HG03439 (cell line): ENCODE measurements at regions not wholly inside any gene's neighbourhood (a gene's known extent, or its start where the extent isn't known, plus 50 kb on each side); places are given as distances from the start of the nearest gene placed in this dataset.
A peak's percentile ranks its signal among the peaks of the same experiment; 100 is the strongest.

Experiments used
- ATAC-seq: cut with Tn5 transposase; IDR thresholded peaks from one replicate; pipeline ENCODE4 v1.9.1; 2021; ENCODE audit warnings: mild to moderate bottlenecking, moderate library complexity; ENCODE audit not compliant: unreplicated experiment

DNA sequence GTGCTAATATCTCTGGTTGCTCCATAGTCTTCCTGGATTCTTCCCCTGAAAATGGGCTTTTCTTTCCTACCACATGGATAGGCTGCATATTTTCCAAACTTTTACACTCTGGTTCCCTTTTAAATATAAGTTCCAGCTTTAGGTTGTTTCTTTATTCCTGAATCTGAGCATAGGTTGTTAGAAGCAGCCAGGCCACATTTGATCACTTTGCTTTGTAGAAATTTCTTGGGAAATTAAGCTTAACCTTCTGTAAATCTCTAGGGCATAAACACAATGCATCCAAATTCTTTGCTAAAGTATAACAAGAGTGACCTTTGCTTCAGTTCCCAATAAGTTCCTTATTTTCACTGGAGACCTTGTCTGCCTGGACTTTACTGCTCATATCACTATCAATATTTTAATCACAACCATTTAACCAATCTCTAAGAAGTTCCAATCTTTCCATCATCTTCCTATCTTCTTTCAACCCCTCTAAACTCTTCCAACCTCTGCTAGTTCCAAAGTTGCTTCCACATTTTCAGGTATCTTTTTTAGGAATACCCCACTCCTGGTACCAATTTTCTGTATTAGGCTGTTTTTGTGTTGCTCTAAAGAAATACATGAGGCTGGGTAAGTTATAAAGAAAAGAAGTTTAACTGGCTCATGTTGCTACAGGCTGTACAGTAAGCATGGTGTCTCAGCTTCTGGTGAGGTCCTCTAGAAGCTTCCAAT, 389.6 kb upstream of the HS6ST1 start:
- no peak for ATAC-seq

GRCh38 chr2:128710242-128710641, 391.6 kb upstream of the HS6ST1 start:
- ATAC-seq, result no peak

GRCh38 chr2:128710729-128711128, 392.1 kb upstream of the HS6ST1 start:
- no peak for ATAC-seq

GRCh38 chr2:128714285-128714684, 395.6 kb upstream of the HS6ST1 start:
- no peak for ATAC-seq

DNA sequence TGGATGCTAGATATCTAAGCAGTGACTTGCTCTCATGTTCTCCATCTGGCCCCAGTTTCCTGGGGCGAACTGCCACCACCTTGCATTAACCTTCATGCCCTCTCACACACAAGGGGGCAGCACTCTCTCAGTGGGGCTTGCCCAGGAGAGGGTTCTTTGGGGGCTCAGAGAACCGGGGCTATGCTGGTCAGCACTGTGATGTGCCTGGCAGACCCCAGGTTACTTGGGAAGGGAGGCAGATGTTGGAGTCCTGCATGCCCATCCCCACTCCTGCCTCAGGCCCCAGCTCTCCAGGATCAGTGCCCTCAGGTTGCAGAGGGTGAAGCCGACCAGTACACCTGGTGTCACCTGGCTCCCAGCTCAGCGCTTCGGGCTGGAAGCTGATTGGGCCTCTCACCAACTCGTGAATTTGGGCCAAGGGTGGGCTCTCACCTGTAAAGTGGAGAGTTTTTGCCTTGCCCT, 396.2 kb upstream of the HS6ST1 start:
- no peak for ATAC-seq

- no peak for ATAC-seq
Observed at GRCh38 chr2:128715360-128715759, 396.7 kb upstream of the HS6ST1 start.

GRCh38 chr2:128716299-128716721, 397.6 kb upstream of the HS6ST1 start:
- no peak for ATAC-seq

- ATAC-seq, result no peak
Observed at GRCh38 chr2:128717758-128718710, 399.4 kb upstream of the HS6ST1 start.

DNA sequence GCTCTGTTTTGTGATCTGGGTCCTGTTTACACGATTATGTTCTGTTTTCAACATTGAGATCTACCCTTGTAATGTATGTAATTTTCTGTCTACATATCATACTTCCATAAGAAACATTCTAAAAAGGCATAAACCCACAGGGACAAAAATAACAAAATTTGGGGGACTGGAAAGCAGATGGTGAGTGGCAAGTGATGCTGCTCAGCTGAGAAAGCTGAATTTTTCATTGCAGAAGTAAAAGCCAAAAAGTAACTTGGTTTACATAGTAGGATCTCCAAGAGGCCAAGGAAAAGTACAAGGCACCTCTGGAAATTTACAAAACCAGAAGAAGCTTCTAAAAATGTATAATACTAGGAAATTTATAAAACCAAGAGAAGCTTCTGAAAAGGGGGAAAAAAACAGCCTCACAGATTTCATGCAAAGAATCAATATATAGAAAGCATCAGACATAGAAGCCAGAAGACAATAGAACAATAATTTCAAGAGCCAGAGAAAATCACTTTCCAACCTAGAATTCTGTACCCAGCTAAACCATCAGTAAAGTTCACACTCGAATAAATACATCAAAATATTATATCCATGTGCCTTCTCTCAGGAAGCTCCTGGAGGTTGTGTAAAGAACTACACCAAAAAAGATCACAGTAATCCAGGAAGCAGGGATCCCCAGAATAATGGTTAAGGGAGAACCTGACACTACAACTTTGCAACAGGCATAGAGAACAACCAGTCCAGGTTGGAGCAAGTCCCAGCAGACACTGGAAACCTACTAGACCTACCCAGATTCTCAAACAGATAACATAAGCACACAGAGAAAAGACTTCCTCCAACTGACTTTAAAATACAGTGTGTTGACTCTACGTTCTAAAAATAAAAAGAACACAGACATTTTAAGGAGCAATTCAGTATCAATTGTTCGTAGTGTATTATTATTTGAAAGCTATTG, 401.7 kb upstream of the HS6ST1 start:
- ATAC-seq, result no peak

DNA sequence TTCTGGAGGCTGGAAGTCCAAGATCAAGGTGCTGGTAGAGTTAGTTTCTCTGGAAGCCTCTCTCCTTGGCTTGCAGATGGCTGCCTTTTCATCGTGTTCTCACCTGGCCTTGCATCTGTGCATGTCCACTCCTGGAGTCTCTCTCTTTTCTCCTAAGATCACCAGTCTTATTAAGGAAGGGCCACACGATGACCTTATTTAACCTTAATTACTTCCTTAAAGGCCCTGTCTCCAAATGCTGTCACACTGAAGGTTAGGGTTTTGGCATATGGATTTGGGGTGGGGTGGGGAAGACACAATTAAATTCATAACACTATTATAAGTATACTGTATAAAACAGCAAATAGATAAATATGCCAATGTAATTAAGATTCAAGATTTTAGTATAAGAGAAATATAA, 402.4 kb upstream of the HS6ST1 start:
- no peak for ATAC-seq

DNA sequence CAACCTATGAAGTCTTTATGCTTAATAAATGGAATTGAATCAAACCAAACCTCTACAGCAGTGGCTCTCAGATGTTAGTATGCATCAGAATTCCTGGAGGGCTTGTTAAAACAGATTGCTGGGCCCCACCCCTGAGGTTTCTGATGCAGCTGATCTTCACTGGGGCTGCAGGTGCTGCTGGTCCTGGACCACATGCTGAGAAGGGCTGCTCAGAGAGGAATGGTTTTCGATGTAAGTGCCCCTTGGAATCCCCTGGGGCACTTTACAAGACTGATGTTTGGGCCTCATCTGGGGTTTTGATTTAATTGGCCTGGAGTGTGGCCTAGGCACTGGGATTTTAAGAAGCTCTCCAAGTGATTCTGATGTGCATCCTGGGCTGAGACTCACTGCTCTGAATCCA, 403.8 kb upstream of the HS6ST1 start:
- ATAC-seq, result no peak

DNA sequence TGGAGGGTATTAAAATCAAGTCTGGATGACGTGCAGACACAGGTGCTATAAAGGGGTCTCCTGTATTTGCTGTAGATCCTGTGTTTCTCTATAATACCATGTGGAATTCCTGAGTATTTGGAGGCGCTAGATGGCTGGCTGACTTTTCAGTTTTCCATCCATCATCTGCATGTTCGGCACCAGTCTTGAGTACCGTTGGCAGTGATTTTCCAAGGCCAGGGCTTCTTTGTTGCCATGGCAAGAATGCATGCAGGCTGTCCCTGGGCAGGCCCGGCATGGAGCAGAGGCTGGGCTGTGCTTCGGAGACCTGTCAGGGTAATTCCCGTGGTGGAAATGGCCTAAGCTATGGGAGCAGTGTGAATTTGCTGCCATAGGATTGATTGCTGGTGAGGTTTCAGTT, 405.9 kb upstream of the HS6ST1 start:
- no peak for ATAC-seq

GRCh38 chr2:128724972-128725371, 406.3 kb upstream of the HS6ST1 start:
- ATAC-seq, result no peak

GRCh38 chr2:128726236-128726635, 407.6 kb upstream of the HS6ST1 start:
- no peak for ATAC-seq

DNA sequence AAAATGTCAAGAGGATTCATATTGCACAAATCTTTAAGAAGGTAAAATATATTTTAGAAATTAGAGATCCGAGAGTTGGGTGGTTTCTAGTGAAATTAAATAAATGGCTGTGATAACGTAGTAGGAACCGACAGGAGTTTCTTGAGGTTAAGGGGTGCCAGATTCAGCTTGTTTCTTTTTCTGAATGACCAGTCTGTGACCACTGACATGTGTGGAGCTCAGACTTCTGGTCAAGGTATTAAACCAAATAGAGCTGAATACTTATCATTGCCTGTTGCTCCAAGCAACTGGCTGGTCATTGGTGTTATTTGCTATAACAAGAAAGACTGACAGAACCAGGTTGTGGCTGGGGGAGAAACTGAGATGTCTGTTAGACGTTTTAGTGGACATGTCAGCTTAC, 408.2 kb upstream of the HS6ST1 start:
- ATAC-seq, result peak; percentile 57

DNA sequence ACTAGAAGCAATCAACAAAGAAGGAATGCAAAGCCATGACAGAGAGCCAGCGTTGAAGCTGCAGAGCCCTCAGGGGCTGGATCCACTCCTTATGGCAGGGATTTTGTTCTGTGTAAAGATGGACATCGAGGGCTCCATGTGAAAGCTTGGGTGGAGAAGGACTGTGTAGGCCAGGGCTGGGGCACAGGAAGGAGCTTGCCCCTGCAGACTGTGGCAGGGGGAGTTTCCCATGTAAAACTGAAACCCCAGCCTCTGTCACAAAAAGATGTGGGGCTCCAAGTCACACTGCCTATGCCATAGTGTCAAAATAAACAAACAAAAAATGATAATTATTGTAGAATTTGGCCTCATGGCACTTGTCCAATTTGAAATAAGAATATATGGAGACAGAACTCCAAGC, 408.7 kb upstream of the HS6ST1 start:
- peak; percentile 59 for ATAC-seq

DNA sequence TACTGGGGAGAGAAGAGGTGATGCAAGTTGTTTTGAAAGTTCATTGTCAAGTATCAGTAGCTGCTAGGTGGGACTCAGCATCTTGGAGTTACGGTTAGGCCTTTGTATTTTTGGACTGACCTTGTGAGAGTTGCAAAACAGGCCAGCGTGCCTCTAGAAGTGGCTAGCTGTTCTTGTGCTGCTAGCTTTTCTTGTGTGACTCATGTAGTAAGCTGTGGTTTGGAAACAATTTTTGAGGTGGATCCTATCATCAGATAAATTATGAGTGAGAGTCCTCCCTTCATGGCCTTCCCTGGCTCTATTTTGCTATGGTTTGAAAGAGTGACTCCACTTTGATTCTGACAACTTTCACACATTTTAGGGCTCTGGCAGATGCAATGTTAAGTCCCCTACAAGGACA, 409.2 kb upstream of the HS6ST1 start:
- peak; percentile 70 for ATAC-seq

GRCh38 chr2:128729051-128729450, 410.4 kb upstream of the HS6ST1 start:
- no peak for ATAC-seq

DNA sequence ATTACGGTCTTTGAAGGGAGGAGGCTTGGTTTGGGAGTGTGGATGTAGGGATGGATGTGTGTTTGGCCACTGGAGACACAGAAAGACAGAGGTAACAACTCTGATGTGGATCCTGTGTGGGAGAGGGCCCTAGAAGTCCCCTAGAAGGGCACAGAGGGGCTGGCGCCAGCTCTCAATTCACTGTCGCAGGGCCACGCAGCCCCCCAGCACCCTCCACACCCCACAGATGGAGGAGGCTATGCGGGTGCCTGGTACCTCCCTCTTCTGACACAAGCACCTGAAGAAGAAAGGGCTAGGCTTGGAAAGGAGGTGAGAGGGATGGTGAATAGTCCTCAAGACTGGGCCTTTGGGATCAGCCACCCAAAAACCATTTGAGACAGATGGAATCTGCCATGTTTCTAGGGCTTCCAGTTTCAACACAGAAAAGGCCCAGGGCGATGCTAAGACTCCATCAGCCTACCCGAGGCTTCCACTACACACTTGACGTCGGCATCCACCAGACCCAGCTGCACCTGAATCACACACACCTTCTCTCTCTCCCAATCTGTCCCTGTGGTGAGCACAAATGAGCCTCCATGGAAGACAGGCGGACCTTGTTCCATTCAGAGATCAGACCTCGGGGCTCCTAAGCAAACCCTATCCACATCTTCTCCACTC, 413.5 kb upstream of the HS6ST1 start:
- no peak for ATAC-seq

DNA sequence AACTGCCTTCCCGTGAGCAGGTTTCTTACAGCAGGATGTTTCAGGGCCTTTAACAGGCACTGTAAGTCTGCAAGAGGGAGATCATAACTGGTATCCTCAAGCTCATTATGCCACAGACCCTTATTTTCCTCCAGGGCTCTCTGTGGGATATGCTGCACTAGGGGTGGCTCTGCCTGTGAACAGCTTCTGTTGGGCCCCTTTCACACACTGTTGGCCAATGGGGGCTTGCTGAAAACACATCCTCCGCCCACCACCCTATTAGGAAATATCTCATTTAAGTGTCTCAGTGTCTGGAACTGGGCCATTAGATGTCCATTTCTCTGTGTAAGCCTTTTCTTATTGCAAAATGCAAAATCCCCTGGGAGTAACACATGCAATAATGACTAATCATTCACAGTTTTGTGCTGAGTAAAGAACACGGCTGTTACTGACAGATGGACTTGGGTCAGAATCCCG, 414.3 kb upstream of the HS6ST1 start:
- ATAC-seq, result no peak
